ENCODE measurements at regions not wholly inside any gene's neighbourhood (a gene's known extent, or its start where the extent isn't known, plus 50 kb on each side); places are given as distances from the start of the nearest gene placed in this dataset.

GRCh38 chr18:73556904-73557303, 590.7 kb downstream of the FBXO15 start:
- no peak for TF ChIP-seq POLR2A (IDR thresholded peaks at IDR 0.05)
- no peak for TF ChIP-seq CTCF (IDR thresholded peaks at IDR 0.05)
- TF ChIP-seq EP300 (IDR thresholded peaks at IDR 0.05): no peak
